ENCODE measurements at regions not wholly inside any gene's neighbourhood (a gene's known extent, or its start where the extent isn't known, plus 50 kb on each side); places are given as distances from the start of the nearest gene placed in this dataset.

DNA sequence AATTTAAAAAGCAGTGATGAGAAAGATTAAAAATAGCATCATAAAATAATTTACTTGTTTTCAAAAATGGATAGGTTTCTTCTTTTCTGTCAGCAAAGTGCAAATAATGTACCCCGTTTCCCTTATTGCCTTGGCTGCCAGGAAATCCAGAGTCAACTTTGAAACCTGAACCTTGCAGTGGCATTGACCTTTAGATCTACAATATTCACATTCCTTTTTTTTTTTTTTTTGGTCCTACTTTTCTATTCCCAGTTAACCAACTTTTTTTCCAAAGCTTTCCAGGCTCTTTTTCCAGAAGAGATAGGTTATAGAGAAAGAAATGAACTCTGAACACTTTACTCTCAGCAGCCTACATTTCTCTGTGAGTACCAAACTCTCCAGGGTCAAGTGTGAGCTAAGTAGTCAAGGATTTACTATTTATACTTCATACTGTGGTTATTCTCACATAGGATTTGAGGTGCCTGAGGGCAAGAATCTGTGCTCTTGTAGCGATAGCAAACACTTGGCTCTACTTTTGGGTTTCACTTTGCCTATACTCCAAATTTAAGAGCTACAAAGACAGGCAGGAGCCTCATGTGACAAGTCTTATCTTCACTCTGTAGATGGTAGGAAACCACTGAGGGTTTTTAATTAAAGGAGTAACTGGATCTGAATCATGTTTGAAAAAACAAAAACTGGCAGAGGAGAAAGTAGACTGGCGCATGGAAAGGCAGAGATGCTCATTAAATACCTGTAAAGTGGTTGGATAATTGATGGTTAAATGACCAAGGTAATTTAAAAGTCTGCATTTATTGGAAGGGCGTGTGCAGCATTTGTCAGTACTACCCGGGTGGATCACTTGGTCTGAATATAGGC is 63.2 kb upstream of the TMEM17 start:
- TF ChIP-seq, protein P1, sequence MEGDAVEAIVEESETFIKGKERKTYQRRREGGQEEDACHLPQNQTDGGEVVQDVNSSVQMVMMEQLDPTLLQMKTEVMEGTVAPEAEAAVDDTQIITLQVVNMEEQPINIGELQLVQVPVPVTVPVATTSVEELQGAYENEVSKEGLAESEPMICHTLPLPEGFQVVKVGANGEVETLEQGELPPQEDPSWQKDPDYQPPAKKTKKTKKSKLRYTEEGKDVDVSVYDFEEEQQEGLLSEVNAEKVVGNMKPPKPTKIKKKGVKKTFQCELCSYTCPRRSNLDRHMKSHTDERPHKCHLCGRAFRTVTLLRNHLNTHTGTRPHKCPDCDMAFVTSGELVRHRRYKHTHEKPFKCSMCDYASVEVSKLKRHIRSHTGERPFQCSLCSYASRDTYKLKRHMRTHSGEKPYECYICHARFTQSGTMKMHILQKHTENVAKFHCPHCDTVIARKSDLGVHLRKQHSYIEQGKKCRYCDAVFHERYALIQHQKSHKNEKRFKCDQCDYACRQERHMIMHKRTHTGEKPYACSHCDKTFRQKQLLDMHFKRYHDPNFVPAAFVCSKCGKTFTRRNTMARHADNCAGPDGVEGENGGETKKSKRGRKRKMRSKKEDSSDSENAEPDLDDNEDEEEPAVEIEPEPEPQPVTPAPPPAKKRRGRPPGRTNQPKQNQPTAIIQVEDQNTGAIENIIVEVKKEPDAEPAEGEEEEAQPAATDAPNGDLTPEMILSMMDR (IDR thresholded peaks at IDR 0.05) = no peak
- no peak for TF ChIP-seq POLR2A (IDR thresholded peaks at IDR 0.05)

Data from adrenal gland (tissue), 5 donors.